Epithelial cell of esophagus (primary cell): ENCODE measurements at regions not wholly inside any gene's neighbourhood (a gene's known extent, or its start where the extent isn't known, plus 50 kb on each side); places are given as distances from the start of the nearest gene placed in this dataset.
"Not testable (repeated sequence)": the region's sequence is repeated elsewhere in the genome, so short reads cannot be mapped to it uniquely, and the experiment has no call there.

Source experiments
- DNase-seq: peaks from one replicate; pipeline ENCODE4 v3.0.0; 2010; ENCODE audit warnings: low read depth
- H3K4me3 ChIP-seq: 2 replicates; pipeline ENCODE4 v1.5.1; 2011; ENCODE audit warnings: mild to moderate bottlenecking, low read length, control low read depth
- TF ChIP-seq, protein P1 (sequence below): IDR thresholded peaks from 2 replicates; pipeline ENCODE4 v1.5.1; 2011; ENCODE audit warnings: low read depth, mild to moderate bottlenecking, low read length, control low read depth, inconsistent platforms; ENCODE audit not compliant: insufficient read depth; ENCODE audit errors: missing control alignments

GRCh38 chr10:10727812-10728211, 289.9 kb upstream of the CELF2 start:
- TF ChIP-seq, protein P1, sequence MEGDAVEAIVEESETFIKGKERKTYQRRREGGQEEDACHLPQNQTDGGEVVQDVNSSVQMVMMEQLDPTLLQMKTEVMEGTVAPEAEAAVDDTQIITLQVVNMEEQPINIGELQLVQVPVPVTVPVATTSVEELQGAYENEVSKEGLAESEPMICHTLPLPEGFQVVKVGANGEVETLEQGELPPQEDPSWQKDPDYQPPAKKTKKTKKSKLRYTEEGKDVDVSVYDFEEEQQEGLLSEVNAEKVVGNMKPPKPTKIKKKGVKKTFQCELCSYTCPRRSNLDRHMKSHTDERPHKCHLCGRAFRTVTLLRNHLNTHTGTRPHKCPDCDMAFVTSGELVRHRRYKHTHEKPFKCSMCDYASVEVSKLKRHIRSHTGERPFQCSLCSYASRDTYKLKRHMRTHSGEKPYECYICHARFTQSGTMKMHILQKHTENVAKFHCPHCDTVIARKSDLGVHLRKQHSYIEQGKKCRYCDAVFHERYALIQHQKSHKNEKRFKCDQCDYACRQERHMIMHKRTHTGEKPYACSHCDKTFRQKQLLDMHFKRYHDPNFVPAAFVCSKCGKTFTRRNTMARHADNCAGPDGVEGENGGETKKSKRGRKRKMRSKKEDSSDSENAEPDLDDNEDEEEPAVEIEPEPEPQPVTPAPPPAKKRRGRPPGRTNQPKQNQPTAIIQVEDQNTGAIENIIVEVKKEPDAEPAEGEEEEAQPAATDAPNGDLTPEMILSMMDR: no peak
- no peak overlapping the region for H3K4me3 ChIP-seq
- peak; percentile 15 for DNase-seq

DNA sequence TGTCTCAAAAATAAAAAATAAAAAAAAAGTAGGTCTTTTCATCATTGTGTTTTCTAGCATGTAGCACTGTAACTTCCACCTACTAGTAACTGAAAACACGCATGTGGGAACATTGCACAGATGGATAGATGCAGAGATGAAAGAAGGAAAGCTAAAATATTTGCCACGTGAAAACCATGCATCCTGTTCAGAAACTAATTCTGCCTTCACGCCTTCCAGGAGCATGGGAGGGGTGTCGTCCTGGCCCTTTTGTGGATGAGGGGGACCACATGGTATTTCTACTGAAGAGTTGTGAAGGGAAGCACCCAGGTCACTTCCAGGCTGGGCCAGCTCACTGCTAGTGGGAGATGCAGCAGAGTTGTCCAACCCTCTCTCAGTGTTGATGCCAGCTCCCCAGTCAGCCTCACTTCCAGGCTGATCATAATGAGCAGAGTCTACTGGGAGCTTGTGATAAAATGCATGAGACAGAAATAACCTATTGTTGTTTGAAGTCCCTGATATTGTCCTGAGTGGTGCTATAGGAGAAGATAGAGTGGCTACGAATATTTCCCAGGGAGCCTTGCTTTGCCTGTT, 287.1 kb upstream of the CELF2 start:
- DNase-seq: no peak
- TF ChIP-seq, protein P1: no peak
- H3K4me3 ChIP-seq: no peak overlapping the region

- DNase-seq: no peak
- TF ChIP-seq, protein P1: no peak
- no peak overlapping the region for H3K4me3 ChIP-seq
Measured at GRCh38 chr10:10731366-10731765, 286.3 kb upstream of the CELF2 start.

DNA sequence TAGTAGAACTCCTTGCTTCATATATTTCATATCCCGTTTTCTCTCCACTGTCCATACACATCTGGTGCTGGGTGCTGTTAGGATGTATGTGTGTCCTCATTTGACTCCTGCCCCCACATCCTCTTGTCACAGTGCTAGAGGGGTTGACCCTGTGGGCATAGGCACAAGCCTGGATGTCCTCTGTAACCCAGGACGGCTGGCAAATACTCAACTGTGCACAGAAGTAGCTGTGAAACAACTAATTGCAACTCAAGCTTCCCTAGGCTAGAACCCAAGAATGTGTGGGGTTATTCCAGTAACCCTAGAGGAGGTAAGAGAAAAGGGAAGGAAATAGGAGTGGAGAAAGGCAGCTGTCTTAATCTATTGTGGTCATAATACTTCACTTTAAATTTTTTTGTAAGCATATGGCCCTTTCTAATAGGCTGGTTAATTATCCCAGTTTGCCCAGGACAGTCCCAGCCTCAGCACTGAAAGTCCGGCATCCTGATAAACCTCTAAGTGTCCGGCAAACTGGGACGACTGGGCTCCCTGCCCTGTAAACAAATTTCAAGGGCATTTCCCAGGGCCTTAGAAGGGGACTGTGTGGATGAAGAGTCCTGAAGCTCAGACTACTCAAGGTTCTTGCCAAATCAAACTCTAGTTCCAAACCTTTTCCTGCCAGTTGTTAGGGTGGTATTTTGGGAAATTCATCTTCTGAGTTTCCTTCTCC, 283.2 kb upstream of the CELF2 start:
- no peak overlapping the region for H3K4me3 ChIP-seq
- TF ChIP-seq, protein P1: no peak
- DNase-seq: no peak

- no peak overlapping the region for H3K4me3 ChIP-seq
- TF ChIP-seq, protein P1: no peak
- DNase-seq: no peak
Measured at GRCh38 chr10:10745291-10745690, 272.4 kb upstream of the CELF2 start.

DNA sequence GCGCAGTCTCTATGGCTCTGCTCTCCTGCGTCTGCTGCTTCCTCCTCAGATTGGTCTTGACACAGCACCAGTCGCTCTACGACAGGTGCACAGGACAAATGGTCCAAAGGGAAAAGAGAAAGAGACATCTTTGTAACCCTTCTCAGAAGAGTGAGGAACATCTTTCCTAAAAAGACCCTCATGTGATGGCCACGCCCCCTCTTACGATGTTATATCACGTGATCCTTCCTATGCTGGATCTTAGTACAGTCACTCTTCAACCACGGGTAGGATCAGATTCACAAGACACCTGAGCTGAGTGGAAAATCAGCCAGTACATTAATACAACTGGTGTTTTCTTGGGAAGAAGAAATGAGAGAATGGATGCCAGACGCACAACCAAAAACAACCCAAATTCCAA, 262.2 kb upstream of the CELF2 start:
- TF ChIP-seq, protein P1: no peak
- no peak overlapping the region for H3K4me3 ChIP-seq
- no peak for DNase-seq

DNA sequence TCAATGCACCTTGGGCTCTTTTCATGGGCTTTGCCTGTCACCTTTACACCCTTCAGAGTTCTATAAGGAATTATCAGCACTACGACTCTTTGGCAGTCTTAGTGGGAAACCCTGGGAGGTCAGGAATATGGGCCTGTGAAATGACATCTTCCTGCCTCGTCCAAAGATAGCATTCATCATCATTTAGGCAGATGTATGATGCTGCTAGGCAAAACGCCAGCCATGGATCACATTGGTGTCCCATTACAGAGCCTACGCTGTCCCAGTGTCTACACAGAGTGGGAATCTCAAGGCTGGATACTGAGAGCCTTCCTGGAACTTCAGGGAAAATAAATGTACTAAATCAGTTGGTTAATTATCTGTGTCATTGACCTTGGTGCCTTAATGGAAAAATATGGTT, 259.4 kb upstream of the CELF2 start:
- TF ChIP-seq, protein P1: no peak
- H3K4me3 ChIP-seq: no peak overlapping the region
- no peak for DNase-seq

DNA sequence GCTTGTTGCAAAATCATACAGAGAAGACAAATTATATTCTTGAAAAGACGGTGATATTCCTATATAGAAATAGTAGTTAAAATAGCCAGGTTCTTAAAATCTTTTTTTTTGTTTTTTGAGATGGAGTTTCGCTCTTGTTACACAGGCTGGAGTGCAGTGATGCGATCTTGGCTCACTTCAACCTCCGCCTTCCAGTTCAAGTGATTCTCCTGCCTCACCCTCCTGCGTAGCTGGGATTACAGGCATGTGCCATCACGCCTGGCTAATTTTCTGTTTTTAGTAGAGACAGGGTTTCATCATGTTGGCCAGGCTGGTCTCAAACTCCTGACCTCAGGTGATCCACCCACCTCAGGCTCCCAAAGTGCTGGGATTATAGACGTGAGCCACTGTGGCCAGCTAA, 257.9 kb upstream of the CELF2 start:
- DNase-seq: peak; percentile 56
- not testable (repeated sequence) for H3K4me3 ChIP-seq
